ENCODE measurements at regions not wholly inside any gene's neighbourhood (a gene's known extent, or its start where the extent isn't known, plus 50 kb on each side); places are given as distances from the start of the nearest gene placed in this dataset.

DNA sequence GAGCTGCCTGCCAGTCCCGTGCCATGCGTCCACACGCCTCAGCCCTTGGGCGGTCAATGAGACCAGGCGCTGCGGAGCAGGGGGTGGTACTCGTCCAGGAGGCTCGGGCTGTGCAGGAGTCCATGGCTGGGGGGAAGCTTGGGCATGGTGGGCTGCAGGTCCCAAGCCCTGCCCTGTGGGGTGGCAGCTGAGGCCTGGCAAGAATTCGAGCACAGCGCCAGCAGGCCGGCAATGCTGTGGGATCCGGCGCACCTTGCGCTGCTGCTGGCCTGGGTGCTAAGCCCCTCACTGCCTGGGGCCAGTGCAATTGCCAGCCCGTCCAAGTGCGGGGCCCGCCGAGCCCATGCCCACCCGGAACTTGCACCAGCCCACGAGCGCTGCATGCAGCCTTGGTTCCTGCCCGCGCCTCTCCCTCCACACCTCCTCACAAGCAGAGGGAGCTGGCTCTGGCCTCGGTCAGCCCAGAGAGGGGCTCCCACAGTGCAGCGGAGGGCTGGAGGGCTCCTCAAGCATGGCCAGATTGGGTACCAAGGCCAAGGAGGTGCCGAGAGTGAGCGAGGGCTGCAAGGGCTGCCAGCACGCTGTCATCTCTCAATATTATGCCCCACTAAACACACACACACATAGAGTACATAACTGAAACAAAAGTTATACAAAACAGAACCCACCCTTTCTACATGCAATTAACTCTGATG lies 307.7 kb downstream of the LMO4 start:
- no peak for DNase-seq

- no peak for DNase-seq
These were observed 310.0 kb downstream of the LMO4 start for GRCh38 chr1:87638636-87639035.

DNA sequence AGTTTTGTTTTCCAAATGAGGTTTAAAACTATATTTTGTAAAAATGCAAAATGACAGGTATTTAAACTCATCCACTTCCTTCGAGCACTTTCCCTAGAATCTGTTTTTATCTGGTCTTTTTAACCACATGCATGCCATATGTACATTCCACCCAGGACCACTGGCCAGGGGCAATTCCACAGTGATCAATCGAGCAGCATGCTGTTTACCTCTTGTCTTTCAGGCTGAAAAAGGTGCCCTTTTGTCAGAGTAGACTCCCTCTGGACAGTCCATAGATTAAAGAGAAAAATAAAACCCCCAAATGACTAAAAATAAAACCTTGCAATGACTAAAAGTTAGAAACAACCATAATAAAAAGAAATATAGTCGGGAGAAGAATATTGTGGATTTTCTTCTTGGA lies 313.3 kb downstream of the LMO4 start:
- DNase-seq = no peak

GRCh38 chr1:87642581-87643221 lies 314.0 kb downstream of the LMO4 start:
- DNase-seq = no peak

DNA sequence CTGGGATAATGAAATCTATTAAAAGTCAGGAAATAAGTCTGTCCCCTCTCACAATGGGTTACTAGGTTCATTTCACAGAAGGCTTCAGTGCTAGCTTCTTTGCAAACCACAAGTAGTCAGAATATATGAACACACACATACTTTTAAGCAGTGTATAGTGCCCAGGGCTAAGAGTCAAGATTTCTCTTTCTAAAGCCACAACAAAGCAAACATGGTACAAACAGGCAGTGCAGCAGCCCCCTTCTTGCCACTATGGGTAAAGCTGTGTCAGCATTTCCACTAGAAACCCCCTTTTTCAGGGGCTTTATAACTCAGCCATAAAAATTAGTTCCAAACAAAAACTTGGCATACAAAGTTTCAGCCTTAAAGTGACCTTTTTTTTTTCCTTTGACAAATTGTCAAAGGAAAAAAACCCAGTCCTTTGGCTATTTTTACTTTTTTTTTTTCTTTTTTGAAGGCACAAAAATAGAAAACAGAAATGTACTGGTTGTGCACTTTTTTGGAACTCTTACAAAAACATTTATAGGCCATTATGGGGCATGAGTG lies 315.4 kb downstream of the LMO4 start:
- DNase-seq = no peak

- no peak for DNase-seq
These were observed 316.0 kb downstream of the LMO4 start for GRCh38 chr1:87644579-87645190.

DNA sequence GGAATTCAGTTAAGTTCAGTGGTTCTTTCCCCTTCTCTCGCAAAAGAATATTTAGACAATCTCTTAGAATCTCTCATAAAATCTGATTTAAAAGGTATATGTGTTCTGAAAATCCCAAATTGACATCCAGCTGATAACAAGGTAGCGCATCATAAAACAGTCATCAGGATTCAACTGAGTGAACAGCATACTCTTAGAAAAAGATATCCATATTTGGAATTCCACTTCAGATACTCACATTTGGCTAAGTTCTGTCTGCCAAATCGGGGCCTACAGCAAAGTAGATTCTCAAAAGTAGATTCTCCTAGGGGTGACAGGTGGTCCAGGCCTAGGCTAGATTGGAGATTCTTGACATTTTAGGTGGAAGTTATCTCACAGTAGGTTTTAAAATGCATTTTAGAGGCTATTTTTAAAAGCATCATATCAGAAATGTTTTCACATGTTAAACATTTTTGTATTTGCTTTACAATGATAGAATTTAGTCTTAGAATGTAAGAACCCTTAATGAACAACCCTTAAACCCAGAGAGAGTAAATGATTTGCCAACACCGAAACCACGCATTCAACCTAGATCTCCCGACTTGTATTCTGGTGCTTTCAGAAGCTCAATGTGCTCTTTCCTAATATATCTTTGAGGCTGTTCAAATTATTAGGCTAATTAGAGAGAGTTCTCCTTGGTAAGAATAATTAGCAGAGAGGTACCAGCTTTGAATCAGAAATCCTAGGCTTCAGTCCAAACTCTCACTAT lies 318.9 kb downstream of the LMO4 start:
- no peak for DNase-seq

- DNase-seq = no peak
These were observed 319.8 kb downstream of the LMO4 start for GRCh38 chr1:87648323-87649119.

DNA sequence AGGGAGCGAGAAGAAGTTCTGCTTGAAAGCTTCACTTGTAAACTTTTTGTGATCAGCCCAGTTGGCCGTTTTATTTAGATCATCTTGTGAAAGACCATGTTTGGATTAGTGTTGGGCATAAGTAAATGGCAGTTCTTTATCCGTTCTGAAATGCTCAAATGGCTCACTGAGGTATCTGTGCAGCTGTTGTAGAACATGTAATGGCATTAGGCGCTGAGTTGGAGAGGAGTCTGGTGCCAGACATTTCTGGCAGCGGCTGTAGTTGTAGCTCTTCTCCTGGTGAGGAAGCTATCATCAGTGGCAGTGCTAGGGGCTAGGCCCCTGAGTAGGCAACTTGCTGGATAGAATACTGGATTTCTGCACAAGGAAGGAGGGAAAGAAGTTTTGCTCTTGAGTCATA lies 321.6 kb downstream of the LMO4 start:
- no peak for DNase-seq

DNA sequence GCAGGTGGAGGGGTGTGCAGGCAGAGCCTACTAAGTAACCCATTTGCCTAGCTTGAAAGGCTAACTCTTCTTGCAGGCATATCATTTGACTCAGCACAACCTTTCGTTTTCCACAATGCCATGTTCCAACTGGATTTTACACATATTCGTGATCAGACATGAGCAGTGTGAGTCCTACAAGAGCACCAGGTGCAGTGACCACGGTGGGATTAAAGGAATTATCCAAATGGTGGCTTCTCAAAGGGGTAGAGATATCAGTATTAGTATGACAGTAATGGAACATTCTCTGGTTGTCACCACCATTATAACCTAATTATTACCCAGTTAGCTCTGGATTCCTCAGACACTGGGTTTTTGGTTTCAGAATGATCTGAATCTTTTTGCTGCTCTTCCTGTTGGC lies 323.5 kb downstream of the LMO4 start:
- no peak for DNase-seq

- no peak for DNase-seq
These were observed 336.5 kb downstream of the LMO4 start for GRCh38 chr1:87665151-87665550.

GRCh38 chr1:87666681-87667080 lies 338.0 kb downstream of the LMO4 start:
- DNase-seq = no peak

DNA sequence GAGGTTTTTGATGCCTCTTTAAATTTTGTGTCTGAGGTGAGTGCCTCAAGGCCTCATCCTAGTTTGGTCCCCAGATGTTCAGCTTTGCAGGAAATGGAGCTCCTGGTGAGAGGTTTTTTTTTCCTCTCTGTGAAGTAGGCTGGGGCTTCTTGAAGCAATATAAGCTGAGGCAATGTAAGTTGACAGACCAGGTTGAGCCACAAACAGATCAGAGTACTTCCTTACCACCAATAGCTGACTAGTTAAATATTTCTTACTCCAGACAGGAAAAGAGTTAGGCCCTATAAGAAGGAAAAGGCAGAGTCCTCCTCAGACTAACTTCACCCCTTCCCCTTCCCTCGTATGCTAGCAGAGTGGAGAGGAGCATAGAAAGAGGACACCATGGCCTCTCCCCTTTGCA lies 341.0 kb downstream of the LMO4 start:
- no peak for DNase-seq

- no peak for DNase-seq
These were observed 344.6 kb downstream of the LMO4 start for GRCh38 chr1:87673309-87673708.

GRCh38 chr1:87673748-87674147 lies 345.1 kb downstream of the LMO4 start:
- no peak for DNase-seq

DNA sequence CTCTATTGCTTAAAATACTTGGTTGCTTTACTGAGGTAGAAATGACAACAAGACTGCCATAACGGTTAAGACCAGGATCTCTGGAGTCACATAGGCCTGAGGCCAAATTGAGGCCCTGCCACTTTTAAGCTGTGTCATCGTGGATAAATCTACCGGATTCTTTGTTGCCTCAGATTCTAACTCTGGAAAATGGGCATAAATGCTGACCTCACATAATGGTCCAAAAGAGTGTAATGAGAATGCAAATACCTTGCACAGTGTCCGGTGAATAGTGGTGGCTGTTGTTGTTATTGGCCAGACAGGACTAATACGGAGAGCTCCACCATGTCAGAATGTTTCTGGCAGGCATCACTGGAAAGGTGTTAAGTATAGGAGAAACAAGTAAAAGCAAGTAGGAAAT lies 346.1 kb downstream of the LMO4 start:
- DNase-seq = no peak

DNA sequence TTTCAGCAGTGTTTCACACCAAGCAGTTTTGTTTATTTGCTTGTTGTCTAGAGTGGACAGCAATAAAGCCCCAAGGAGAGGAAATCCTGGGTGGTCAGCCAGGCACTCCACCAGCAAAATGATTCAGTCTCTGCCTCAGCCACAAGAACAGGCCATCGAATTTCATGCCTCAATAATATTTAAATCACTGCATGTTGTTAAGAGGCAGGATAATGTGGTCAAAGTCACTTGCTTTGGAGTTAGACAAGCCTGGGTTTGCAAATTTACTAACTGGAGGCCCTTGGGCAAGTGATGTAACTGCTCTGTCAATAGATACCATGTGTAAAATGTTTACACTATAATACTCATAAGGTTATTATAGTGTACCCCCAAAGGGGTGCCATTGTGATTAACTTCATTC lies 349.6 kb downstream of the LMO4 start:
- no peak for DNase-seq

- DNase-seq = no peak
These were observed 353.9 kb downstream of the LMO4 start for GRCh38 chr1:87682565-87682964.

GRCh38 chr1:87683196-87683956 lies 354.7 kb downstream of the LMO4 start:
- no peak for DNase-seq

DNA sequence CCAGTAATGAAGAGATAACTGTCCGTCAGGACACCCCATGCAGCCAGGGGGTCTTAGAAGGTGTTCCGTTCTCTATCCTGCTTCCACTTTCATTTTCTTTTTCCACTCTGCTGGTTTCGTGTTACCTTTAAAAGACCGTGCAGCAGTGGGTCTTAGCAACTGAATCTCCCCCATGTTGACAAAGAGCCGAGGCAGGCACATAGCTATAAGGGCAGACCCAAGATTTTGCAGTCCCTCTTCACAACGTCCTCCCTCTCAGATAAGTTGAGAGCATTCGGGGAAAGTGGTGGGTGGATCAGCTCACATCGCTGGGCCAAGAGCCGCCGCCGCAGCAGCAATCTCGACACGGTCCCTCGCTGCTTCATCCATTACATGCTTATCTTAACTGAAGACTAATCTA lies 355.5 kb downstream of the LMO4 start:
- no peak for DNase-seq

GRCh38 chr1:87684713-87685205 lies 356.1 kb downstream of the LMO4 start:
- DNase-seq = no peak
